ENCODE measurements at regions not wholly inside any gene's neighbourhood (a gene's known extent, or its start where the extent isn't known, plus 50 kb on each side); places are given as distances from the start of the nearest gene placed in this dataset.

GRCh38 chr10:6321880-6322279 is 119.1 kb downstream of the PFKFB3 start:
- intact Hi-C loops (cut with DNase I), result no loop called here

GRCh38 chr10:6322805-6323204 is 120.1 kb downstream of the PFKFB3 start:
- no peak for ATAC-seq
- no peak for DNase-seq
- intact Hi-C loops (cut with DNase I), result no loop called here
- H3K27me3 ChIP-seq (ENCODE audit: low read depth), result no peaks in the 10 kb centered on the region
- H3K27ac ChIP-seq, result no peak overlapping the region
- no peaks in the 10 kb centered on the region for H3K36me3 ChIP-seq
- H3K4me3 ChIP-seq, result no peak overlapping the region
- no peak for TF ChIP-seq CTCF (IDR thresholded peaks at IDR 0.05)
- no peaks in the 10 kb centered on the region for H3K9me3 ChIP-seq
- H3K4me1 ChIP-seq, result no peaks in the 10 kb centered on the region

More at GRCh38 chr10:6321880-6322279, 119.1 kb downstream of the PFKFB3 start:
- H3K9me3 ChIP-seq, result no peaks in the 10 kb centered on the region
- no peak overlapping the region for H3K4me3 ChIP-seq
- H3K36me3 ChIP-seq, result no peaks in the 10 kb centered on the region
- no peaks in the 10 kb centered on the region for H3K4me1 ChIP-seq
- TF ChIP-seq CTCF (IDR thresholded peaks at IDR 0.05), result no peak
- H3K27me3 ChIP-seq (ENCODE audit: low read depth), result no peaks in the 10 kb centered on the region
- DNase-seq, result no peak
- H3K27ac ChIP-seq, result no peak overlapping the region
- no peak for ATAC-seq

- no peak for TF ChIP-seq CTCF (IDR thresholded peaks at IDR 0.05)
- H3K9me3 ChIP-seq, result no peaks in the 10 kb centered on the region
- no peak overlapping the region for H3K27ac ChIP-seq
- no peaks in the 10 kb centered on the region for H3K27me3 ChIP-seq (ENCODE audit: low read depth)
- no peak overlapping the region for H3K4me3 ChIP-seq
- intact Hi-C loops (cut with DNase I), result no loop called here
- H3K36me3 ChIP-seq, result no peaks in the 10 kb centered on the region
- H3K4me1 ChIP-seq, result no peaks in the 10 kb centered on the region
- no peak for ATAC-seq
- no peak for DNase-seq
Measured at GRCh38 chr10:6327961-6328698, 125.4 kb downstream of the PFKFB3 start.

GRCh38 chr10:6328699-6329423 is 126.1 kb downstream of the PFKFB3 start:
- no peak overlapping the region for H3K4me3 ChIP-seq
- no peaks in the 10 kb centered on the region for H3K36me3 ChIP-seq
- TF ChIP-seq CTCF (IDR thresholded peaks at IDR 0.05), result no peak
- no peaks in the 10 kb centered on the region for H3K27me3 ChIP-seq (ENCODE audit: low read depth)
- peak in 1 of 2 donors; percentile 43 for ATAC-seq
- intact Hi-C loops (cut with DNase I), result no loop called here
- H3K9me3 ChIP-seq, result no peaks in the 10 kb centered on the region
- no peaks in the 10 kb centered on the region for H3K4me1 ChIP-seq
- DNase-seq, result no peak
- H3K27ac ChIP-seq, result no peak overlapping the region

- DNase-seq, result no peak
- Histone ChIP-seq H3K4me1 (no peaks in the 10 kb centered on the region), H3K27ac (no peak overlapping the region), H3K4me3 (no peak overlapping the region), H3K36me3 (no peaks in the 10 kb centered on the region), H3K27me3 (ENCODE audit: low read depth) (no peaks in the 10 kb centered on the region), H3K9me3 (no peaks in the 10 kb centered on the region)
- intact Hi-C loops (cut with DNase I), result no loop called here
- no peak for ATAC-seq
- TF ChIP-seq CTCF (IDR thresholded peaks at IDR 0.05), result no peak
Measured at GRCh38 chr10:6333086-6333485, 130.4 kb downstream of the PFKFB3 start.
